B cell (primary cell): ENCODE measurements at regions not wholly inside any gene's neighbourhood (a gene's known extent, or its start where the extent isn't known, plus 50 kb on each side); places are given as distances from the start of the nearest gene placed in this dataset.

Experiments used
- ATAC-seq: fragments of 200-7000 bp; cut with Tn5 transposase; one replicate; pipeline ENCODE4 v1.10.0; 2021; ENCODE audit warnings: low read depth, mild to moderate bottlenecking, moderate number of reproducible peaks, moderate library complexity
- CTCF ChIA-PET: fragments of 350-600 bp; sonication (Branson Sonifier 250); formaldehyde crosslinking; loops from one replicate; lab custom pipeline; 2021; ENCODE audit warnings: antibody characterized with exemption, inconsistent platforms; lab: Charles Lee
- POLR2A ChIA-PET: fragments of 350-600 bp; sonication (Branson Sonifier 250); formaldehyde crosslinking; loops from one replicate; lab custom pipeline; 2021; ENCODE audit warnings: antibody characterized with exemption; lab: Charles Lee
- DNase-seq: peaks from one replicate; pipeline ENCODE4 v3.0.0; 2013
- H2AFZ ChIP-seq: 2 replicates; pipeline ENCODE4 v1.6.1; 2012; ENCODE audit warnings: mild to moderate bottlenecking, low read depth, low read length; ENCODE audit not compliant: insufficient read depth, poor library complexity, severe bottlenecking
- H3K27ac ChIP-seq, 2 donors: 1 replicate in 1 of 2; 2 replicates in 1 of 2; pipeline ENCODE4 v1.5.1; 2012 to 2013; ENCODE audit warnings: low read length in 2 of 2, mild to moderate bottlenecking in 2 of 2, moderate library complexity in 1 of 2
- H3K27me3 ChIP-seq, 4 experiments: fragments of 200-600 bp in 1 of 4; sonication (generic) in 1 of 4; replicated peaks in 1 of 4; 1 replicate in 2 of 4; 2 replicates in 2 of 4; pipeline versions ENCODE4 v1.6.1 to v1.7.0; 2013 to 2016; ENCODE audit warnings: low read length in 3 of 4, mild to moderate bottlenecking in 2 of 4, mixed read lengths in 1 of 4, moderate library complexity in 1 of 4; ENCODE audit not compliant: insufficient read depth in 4 of 4, control insufficient read depth in 3 of 4; ENCODE audit errors: control extremely low read depth in 1 of 4
- H3K36me3 ChIP-seq, 2 experiments: replicated peaks in 1 of 2; 1 replicate in 1 of 2; 2 replicates in 1 of 2; pipeline versions ENCODE4 v1.6.1 to v1.7.1; 2013; ENCODE audit warnings: low read length in 1 of 2; ENCODE audit not compliant: insufficient read depth in 2 of 2, control insufficient read depth in 1 of 2; ENCODE audit errors: control extremely low read depth in 1 of 2, extremely low read depth in 1 of 2
- H3K4me1 ChIP-seq, 2 donors: fragments of 200-600 bp in 1 of 2; sonication (generic) in 1 of 2; 1 replicate in 1 of 2; 2 replicates in 1 of 2; pipeline versions ENCODE4 v1.5.1 to v1.6.1; 2013 to 2017; ENCODE audit warnings: low read length in 2 of 2; ENCODE audit not compliant: control insufficient read depth in 2 of 2, insufficient read depth in 2 of 2
- H3K4me2 ChIP-seq: replicated peaks from 2 replicates; pipeline ENCODE3; 2012; ENCODE audit warnings: mild to moderate bottlenecking, low read depth, low read length; ENCODE audit not compliant: poor library complexity, severe bottlenecking
- H3K4me3 ChIP-seq, 5 experiments: fragments of 200-600 bp in 1 of 5; sonication (generic) in 1 of 5; 1 replicate in 3 of 5; 2 replicates in 2 of 5; pipeline versions ENCODE4 v1.5.1 to v1.7.0; 2011 to 2016; ENCODE audit warnings: low read length in 4 of 5, mild to moderate bottlenecking in 4 of 5, low read depth in 2 of 5, control low read depth in 1 of 5, moderate library complexity in 1 of 5; ENCODE audit not compliant: insufficient read depth in 1 of 5; ENCODE audit errors: control extremely low read depth in 1 of 5, extremely low read depth in 1 of 5
- H3K79me2 ChIP-seq: fragments of 200-600 bp; sonication (generic); one replicate; pipeline ENCODE4 v1.6.0; 2016; ENCODE audit warnings: low read length; ENCODE audit not compliant: control insufficient read depth, insufficient read depth
- H3K9ac ChIP-seq: fragments of 200-600 bp; sonication (generic); 2 replicates; pipeline ENCODE4 v1.6.1; 2017; ENCODE audit warnings: mild to moderate bottlenecking, low read length, moderate library complexity
- H3K9me3 ChIP-seq, 3 donors: one replicate each; pipeline versions ENCODE4 v1.6.1 to v1.7.1; 2013; ENCODE audit warnings: low read length in 2 of 3; ENCODE audit not compliant: control insufficient read depth in 2 of 3, insufficient read depth in 1 of 3; ENCODE audit errors: control extremely low read depth in 1 of 3
- H4K20me1 ChIP-seq: 2 replicates; pipeline ENCODE4 v1.6.0; 2012; ENCODE audit warnings: mild to moderate bottlenecking, low read length; ENCODE audit not compliant: insufficient read depth, control insufficient read depth, poor library complexity, severe bottlenecking
- H3K27ac Mint-ChIP-seq: one replicate; pipeline ENCODE4 v1.8.0; 2021; ENCODE audit warnings: mixed read lengths
- H3K27me3 Mint-ChIP-seq: one replicate; pipeline ENCODE4 v1.8.0; 2021; ENCODE audit warnings: mixed read lengths
- H3K4me1 Mint-ChIP-seq: one replicate; pipeline ENCODE4 v1.8.0; 2021; ENCODE audit warnings: mixed read lengths
- H3K4me3 Mint-ChIP-seq: one replicate; pipeline ENCODE4 v1.8.0; 2021; ENCODE audit warnings: mixed read lengths
- H3K9me3 Mint-ChIP-seq: one replicate; pipeline ENCODE4 v1.8.0; 2022; ENCODE audit warnings: mixed read lengths; ENCODE audit not compliant: insufficient read depth
- CTCF ChIP-seq: fragments of 200-600 bp; IDR thresholded peaks from one replicate; pipeline ENCODE4 v1.8.0; 2022; ENCODE audit warnings: antibody characterized with exemption, mild to moderate bottlenecking
- EZH2 ChIP-seq: IDR thresholded peaks from 2 replicates; pipeline ENCODE4 v1.6.1; 2012; ENCODE audit warnings: borderline replicate concordance, low read depth, mild to moderate bottlenecking, moderate library complexity, low read length; ENCODE audit not compliant: insufficient read depth, poor library complexity, severe bottlenecking
- WGBS: methylation state at CpG from one replicate; pipeline ENCODE4 v1.1.5; 2013; ENCODE audit warnings: missing lambda C conversion rate; ENCODE audit not compliant: insufficient coverage; 5-methylcytosine and 5-hydroxymethylcytosine counted together
- intact Hi-C: fragments of 100-400 bp; cut with micrococcal nuclease; formaldehyde crosslinking; loops from one replicate; pipeline ENCODE4 v1.10.0; 2022

- H2AFZ ChIP-seq = no peak overlapping the region
- Mint-ChIP-seq H3K27me3 (no peaks in the 10 kb centered on the region), H3K4me1 (no peaks in the 10 kb centered on the region), H3K27ac (no peak overlapping the region), H3K4me3 (no peak overlapping the region), H3K9me3 (no peaks in the 10 kb centered on the region)
- no peaks in the 10 kb centered on the region for H4K20me1 ChIP-seq
- H3K27me3 ChIP-seq = no peaks in the 10 kb centered on the region
- H3K4me2 ChIP-seq = no peak overlapping the region
- intact Hi-C loops = no loop called here
- POLR2A ChIA-PET = no interaction called here
- H3K4me3 ChIP-seq = no peak overlapping the region
- no peaks in the 10 kb centered on the region for H3K79me2 ChIP-seq
- no peak overlapping the region for H3K9ac ChIP-seq
- no CpG with 5 or more reads among the region's 3 CpGs for WGBS
- no peaks in the 10 kb centered on the region for H3K9me3 ChIP-seq
- no peaks in the 10 kb centered on the region for H3K4me1 ChIP-seq
- ATAC-seq (no peak), DNase-seq (no peak)
- no peak for TF ChIP-seq EZH2
- TF ChIP-seq CTCF = no peak
- H3K27ac ChIP-seq = no peak overlapping the region
- H3K36me3 ChIP-seq = no peaks in the 10 kb centered on the region
- CTCF ChIA-PET = no interaction called here
These were observed 89.5 kb downstream of the TASL start for GRCh38 chrX:30488092-30488491.

- Mint-ChIP-seq H3K27ac (no peak overlapping the region), H3K27me3 (no peaks in the 10 kb centered on the region), H3K4me1 (no peaks in the 10 kb centered on the region), H3K9me3 (no peaks in the 10 kb centered on the region), H3K4me3 (no peak overlapping the region)
- TF ChIP-seq CTCF (no peak), EZH2 (no peak)
- Histone ChIP-seq H4K20me1 (no peaks in the 10 kb centered on the region), H2AFZ (no peak overlapping the region), H3K4me3 (no peak overlapping the region), H3K36me3 (no peaks in the 10 kb centered on the region), H3K4me1 (no peaks in the 10 kb centered on the region), H3K27me3 (no peaks in the 10 kb centered on the region), H3K4me2 (no peak overlapping the region), H3K79me2 (no peaks in the 10 kb centered on the region), H3K9ac (no peak overlapping the region), H3K27ac (no peak overlapping the region), H3K9me3 (no peaks in the 10 kb centered on the region)
- ChIA-PET CTCF (no interaction called here), POLR2A (no interaction called here)
- intact Hi-C loops = no loop called here
- ATAC-seq (no peak), DNase-seq (no peak)
- 63% methylated on average over 1 of the region's 2 CpGs for WGBS
These were observed 93.6 kb downstream of the TASL start for GRCh38 chrX:30483996-30484395.
